ENCODE measurements at regions not wholly inside any gene's neighbourhood (a gene's known extent, or its start where the extent isn't known, plus 50 kb on each side); places are given as distances from the start of the nearest gene placed in this dataset.
"Not testable (repeated sequence)": the region's sequence is repeated elsewhere in the genome, so short reads cannot be mapped to it uniquely, and the experiment has no call there.

DNA sequence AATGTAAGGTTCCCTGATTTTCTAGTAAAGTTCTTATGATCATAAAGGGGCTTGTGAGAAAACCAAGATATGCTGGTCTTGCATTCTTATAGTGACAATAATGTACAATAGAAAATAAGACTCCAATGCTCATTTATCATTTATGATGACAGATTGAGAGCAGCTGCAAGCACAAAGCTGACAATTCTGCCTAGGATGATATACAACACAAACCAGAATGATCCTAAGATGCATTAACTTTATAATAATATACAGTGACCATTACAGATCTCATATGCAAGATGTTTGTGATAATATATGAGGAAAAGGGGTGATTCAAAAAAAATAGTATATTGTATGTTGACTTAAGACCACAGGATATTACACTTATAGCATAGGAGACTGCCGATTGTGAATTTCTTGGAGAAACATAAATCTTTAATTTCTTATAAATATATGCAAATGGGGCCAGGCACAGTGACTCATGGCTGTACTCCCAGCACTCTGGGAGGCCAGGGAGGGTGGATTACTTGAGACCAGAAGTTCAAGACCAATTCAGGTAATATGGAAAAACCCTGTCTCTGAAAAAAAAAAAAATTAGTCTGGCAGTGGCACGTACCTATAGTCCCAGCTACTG is 387.0 kb downstream of the ZBBX start:
- no peak for DNase-seq

DNA sequence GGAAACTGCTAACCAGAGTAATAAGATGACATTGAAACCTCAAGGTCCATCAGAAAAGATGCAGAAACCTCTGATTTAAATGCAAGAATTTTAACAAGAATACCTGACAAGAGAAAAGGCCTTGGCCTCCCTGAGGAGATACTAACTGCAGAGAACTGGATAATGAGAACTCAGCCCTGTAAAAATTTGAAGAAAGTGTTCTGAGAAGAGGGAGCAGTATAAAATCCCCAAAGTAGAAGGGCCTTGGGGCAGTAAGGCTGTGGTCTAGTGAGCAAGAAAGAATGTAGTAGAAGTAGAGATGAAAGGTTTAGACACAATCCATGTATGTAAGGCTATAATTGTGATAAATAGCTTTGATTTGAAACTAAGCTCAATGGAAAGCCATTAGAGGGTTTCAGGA is 394.1 kb downstream of the ZBBX start:
- DNase-seq = no peak

DNA sequence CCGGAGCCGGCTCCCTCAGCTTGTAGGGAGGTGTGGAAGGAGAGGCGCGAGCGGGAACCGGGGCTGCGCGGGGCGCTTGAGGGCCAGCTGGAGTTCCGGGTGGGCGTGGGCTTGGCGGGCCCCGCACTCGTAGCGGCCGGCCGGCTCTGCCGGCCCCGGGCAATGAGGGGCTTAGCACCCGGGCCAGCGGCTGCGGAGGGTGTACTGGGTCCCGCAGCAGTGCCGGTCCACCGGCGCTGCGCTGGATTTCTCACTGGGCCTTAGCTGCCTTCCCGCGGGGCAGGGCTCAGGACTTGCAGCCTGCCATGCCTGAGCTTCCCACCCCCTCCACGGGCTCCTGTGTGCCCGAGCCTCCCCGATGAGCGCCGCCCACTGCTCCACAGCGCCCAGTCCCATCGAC is 404.3 kb downstream of the ZBBX start:
- DNase-seq = not testable (repeated sequence)

DNA sequence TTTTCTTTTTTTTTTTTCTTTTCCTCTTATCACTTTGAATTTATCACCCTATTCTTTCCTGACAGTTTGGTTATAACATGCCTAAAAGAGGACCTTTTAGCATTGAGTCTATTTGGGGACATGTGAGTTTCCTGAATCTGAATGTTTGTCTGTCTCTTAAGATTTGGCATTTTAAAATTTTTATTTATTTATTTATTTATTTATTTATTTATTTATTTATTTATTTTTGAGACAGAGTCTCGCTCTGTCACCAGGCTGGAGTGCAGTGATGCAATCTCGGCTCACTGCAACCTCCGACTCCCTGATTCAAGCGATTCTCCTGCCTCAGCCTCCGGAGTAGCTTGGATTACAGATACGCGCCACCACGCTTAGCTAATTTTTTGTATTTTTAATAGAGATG is 412.4 kb downstream of the ZBBX start:
- DNase-seq = not testable (repeated sequence)

DNA sequence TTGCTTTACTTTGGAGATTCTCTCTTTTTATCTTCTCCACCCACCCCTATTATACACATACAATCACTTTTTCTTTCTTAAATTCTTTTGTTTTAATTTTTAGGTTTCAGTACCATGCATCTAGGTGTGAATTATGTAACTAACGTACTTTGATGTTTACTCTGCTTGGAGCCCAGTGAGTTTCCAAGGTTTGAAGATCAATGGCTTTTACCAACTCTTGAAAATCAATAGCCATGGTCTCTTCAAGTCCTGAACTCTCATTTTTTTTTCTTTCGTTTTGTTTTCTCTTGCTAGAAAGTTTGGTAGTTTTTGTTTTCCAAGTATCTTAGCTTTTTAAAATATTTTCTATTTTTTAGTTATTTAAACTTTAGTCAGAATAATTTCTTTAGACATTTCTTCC is 417.2 kb downstream of the ZBBX start:
- DNase-seq = no peak

DNA sequence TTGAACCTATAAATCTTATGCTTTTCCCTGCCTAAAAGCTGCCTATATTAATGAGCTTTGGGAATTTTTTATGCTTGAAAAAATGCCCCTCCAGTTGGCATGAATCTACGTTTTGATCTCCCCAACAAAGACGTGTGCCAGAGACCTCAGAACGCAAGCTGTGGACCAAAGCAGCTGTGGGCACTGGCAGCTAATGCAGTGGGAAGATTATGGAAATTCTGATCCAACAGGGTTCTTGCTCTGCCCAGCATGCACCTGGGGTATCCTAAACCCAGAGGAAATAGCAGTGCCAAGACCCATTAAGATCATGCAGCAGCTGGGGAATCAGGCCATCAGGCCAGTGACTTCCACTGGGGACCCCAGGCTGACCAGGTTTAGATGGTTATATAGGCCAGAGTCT is 423.0 kb downstream of the ZBBX start:
- no peak for DNase-seq

DNA sequence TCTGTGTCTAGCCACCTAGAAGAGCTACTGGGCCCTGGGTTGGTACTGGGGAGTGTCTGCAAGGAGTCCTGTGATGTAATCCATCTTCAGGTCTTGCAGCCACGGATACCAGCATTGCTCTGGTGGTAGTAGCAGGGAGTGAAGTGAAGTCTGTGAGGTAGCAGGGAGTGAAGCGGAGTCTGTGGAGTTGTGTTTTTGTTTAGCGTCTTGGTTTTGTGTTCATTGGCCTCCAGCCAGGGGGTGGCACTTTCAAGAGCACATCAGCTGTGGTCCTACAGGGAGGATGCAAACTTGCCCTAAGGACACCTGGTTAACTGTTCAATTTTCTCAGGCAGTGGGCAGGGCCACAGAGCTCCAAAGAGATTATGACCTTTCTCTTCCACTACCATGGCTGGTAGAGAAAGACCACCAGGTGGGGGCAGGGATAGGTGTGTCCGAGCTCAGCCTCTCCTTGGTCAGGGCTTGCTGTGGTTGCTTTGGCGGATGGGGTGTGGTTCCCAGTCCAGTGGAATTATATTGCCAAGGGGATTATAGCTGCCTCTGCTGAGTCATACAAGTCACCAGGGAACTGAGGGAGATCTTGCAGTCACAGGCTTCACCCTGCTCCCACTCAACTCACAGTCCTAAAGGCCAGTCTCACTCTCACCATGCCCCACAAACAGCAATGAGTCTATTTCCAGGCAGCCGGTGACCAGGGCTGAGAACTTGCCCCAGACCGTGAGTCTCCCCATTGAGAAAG is 424.7 kb downstream of the ZBBX start:
- DNase-seq = no peak

DNA sequence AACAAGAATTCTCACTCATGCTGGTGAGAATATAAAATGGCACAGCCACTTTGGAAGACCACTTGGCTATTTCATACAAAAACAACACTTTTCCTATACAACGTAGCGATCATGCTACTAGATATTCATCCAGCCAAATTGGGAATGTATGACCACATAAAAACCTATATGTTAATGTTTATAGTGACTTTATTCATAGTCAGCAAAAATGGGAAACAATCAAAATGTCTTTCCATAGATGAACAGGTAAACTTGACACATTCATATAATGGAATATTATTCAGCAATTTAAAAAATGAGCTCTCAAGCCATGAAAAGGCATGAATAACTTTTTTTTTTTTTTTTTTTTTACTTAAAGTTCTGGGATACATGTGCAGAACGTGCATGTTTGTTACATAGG is 445.2 kb downstream of the ZBBX start:
- DNase-seq = no peak

DNA sequence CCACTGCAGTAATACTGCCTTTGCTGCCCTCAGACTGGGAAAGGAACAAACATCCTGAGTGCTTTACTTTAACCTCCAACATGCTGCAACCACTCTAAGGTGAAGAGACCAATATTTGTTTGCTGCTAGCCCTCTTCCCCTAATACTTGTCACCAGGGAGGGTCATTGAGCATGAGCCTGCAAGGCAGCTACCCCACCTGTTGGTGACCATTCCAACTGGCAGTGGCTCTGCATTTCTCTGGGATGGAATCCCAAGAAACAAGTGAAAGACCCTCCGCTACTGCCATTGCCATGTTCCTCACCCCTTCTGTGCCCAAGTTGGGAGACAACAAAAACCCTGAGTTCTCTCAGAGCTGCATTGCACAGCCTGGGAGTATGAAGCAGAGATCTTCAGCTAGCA is 462.7 kb downstream of the ZBBX start:
- DNase-seq = no peak

DNA sequence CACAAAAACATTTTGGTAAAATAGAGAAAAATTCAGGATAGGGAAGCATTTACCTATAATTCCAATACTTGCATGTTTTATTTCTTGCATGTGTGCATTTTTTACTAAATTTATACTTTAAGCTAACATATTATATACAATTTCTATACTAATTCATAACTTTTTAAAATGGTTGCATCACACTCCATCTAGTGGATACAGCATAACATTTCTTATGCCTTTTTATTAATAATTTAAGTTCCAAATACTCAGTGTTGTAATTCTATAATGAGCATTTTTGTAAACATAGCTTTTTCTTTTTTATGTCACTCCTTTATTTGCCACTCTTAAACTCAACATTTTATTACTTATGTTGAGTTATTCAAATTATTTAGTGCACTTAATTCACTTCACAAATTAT is 477.7 kb downstream of the ZBBX start:
- no peak for DNase-seq

DNA sequence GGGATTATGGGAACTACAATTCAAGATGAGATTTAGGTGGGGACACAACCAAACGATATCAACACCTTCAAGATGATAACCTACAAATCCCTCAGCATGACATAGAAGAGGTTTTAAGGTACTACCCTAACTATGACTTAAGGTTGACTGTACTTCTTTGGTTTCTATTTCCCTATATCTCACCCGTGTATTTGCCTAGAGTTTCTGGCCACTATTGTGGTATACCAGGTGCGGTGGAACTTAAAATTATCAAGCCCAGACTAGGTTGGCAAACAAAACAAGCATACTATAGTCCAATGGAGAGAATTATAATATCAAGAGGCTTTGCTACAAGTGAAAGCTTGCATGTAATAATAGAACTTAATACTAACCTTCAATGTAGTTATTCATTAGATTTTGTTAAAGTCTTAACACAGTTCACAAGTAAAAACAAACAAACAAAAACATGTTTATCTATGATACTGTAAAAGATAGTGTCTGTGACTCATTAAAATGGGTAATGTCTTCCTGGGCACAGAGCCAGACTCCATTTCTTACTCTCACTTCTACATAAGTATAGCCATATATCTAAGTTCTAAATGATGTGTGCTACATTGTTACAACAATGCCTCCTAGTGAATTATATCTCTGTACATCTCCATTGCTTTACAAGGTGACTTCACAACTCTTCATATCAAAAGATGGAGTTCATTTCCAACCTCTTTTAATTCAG is 479.1 kb downstream of the ZBBX start:
- DNase-seq = no peak

DNA sequence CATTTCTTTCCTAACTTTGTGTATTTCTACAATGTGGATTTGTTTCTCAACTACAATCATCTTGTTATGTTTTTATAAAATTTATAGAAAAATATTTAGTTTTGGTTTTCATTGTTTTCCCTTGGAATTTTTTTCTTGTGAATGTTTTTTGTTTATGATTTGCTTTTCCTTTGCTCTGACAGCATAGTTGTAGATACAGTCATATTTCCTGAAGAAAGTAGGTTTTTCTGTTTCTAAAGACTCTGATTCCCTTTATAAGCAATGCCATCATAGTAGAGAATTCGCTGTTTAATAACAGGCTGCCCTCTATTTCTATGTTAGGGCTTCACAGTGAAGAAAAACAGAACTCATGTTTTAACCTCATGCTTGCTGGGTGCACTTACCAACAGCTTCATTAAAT is 482.3 kb downstream of the ZBBX start:
- DNase-seq = no peak

DNA sequence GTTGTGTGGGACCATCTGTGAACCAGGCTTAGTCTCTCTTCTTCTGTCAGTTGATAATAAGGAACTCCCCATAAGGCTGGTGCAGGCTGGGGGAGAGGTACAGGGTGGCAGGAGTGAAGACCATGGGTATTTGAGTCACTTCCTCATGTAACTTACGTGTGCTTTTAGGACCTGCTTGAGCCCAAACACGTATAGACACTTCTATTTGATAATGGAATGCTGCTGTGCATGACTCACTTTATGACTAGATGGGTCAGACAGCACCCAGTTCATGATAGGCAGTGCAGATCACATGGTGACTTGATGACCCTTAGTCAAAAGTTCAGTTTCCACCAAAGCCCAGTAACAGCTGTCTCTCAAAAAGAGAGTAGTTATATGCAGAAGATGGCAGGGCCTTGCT is 490.9 kb downstream of the ZBBX start:
- no peak for DNase-seq

DNA sequence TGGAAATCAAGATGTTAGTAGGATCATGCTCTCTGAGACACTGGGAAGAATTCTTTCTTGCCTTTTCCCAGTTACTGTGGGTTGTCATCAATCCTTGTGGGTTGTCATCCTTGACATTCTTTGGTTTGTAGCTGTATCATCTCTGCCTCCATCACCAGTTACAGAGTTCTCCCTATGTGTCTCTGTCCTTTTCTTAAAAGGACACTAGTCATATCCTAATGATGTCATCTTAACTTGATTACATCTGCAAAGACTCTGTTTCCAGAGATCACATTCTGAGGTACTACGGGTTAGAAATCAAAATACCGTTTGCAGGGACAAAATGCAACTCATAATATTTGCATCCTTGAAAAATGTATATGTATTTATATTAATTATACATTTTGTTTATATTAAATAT is 500.4 kb downstream of the ZBBX start:
- DNase-seq = no peak

DNA sequence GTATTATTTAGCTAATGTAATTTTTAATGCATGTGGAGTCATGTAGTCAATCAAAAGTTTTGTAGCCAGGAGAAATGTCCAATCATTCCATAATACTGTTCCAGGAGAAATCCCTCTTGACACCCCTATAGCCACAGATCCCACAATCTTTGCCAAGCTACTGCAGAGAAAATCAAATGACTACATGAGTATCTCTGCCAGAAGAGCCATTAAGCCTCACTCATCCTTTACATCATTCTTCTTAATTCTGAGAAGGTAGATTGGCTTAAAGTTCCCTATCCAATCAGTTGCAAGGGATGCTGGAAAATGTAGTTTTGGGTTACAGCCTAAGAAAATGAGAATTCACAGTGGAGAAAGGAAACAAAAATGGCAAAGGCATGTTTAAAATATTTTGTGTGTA is 502.1 kb downstream of the ZBBX start:
- DNase-seq = no peak

DNA sequence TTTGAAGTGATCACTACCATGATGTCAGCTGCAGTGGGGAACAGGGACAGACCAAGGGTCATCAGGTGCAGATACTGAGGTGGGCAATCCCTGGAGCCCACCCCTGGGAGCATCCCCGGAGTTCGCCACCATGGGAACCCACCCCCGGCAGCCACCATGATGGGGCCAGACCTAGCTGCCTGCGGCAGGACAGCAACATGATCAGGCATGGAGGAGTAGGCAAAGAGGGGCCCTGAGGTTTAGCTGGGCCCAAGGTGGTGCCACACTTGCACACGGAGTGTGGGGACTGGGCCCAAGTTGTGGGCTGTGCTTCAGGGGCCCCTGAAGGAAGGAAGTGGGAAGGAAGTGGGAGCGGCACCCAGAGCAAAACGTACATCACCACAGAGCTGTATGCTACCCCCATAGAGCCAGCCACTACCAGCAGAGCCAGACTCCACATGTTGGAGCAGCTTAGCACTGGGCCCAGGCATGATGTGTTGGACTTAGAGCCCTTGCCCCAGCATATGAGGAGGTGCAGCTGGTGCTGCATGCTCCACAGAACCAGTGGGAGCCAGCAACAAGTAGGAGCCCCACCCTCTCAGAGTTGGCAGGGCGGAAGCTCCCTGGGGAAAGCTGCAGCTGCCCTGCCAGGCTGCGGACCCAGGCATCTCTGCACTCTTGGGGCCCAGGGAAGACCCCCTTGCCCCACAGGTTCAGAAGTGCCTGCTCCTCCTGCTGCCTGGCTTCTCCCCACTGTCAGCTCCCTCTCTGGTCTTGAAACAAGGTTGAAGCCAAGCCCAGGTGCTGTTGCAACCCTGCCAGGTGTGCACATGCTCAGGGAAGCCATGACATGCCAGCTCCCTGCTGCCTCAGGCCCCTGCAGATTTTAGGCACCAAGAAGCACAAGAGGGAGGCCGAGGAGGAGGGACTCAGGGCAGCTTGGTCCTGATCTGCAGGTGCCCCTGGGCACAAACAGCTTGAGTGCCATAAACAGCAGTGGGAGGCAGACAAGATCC is 515.3 kb downstream of the ZBBX start:
- DNase-seq = no peak

DNA sequence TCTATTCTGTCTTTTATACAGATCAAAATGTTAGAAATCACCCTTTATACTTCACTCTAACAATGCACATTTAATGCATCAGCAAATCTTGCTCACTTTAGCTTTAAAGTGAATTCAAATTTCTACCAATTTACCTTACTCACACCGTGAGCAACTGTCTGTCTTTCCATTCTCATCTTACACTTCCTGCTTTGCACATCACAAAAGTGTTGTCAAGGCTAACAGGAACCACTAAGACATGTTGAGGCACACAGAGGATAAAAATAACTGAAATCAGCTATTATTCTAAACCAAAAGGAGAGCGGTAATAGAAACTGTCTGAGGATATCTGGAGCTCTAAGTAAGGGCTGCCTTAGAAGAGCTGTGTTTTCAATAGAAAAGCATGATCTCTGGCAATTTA is 519.9 kb downstream of the ZBBX start:
- DNase-seq = no peak

DNA sequence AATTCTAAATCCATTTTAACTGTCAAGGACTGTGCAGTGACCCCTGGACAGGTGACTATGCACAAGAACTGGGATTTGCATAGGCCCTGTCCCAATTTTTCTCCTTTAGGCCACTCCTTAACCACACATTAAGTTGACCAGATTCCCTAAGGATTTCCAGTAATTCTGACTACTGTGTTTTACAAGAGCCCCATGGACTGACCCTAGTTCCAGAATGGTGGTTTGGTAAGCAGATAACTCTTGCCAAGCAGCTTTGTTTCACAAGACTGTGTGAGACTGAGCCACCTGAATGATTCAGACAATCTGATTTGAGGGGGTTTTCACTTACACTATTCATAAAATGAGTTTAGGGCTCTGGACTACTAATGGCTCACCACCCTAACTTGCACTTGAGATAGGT is 535.8 kb downstream of the ZBBX start:
- no peak for DNase-seq

DNA sequence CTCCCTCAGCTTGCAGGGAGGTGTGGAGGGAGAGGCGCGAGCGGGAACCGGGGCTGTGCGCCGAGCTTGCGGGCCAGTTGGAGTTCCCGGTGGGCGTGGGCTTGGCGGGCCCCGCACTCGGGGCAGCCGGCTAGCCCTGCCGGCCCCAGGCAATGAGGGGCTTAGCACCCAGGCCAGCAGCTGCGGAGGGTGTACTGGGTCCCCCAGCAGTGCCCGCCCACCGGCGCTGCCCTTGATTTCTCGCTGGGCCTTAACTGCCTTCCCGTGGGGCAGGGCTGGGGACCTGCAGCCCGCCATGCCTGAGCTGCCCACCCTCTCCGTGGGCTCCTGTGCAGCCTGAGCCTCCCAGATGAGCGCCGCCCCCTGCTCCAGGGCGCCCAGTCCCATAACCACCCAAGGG is 537.3 kb downstream of the ZBBX start:
- DNase-seq = not testable (repeated sequence)

DNA sequence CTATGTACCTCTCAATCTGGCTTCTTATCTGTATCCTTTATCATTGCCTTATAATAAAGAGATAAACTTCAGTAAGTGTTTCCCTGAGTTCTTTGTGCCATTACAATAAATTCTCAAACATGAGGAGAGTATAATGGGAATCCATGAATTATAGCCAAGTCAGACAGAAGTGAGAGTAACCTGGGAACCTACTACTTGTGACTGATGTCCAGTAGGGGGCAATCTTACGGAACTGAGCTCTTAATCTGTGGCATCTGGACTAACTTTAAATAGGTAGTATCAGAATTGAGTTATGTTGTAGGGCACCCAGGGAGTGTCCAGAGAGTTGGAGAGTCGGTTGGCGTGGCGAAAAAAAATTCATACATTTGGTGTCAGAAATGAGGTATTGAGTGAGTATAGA is 542.6 kb downstream of the ZBBX start:
- no peak for DNase-seq

DNA sequence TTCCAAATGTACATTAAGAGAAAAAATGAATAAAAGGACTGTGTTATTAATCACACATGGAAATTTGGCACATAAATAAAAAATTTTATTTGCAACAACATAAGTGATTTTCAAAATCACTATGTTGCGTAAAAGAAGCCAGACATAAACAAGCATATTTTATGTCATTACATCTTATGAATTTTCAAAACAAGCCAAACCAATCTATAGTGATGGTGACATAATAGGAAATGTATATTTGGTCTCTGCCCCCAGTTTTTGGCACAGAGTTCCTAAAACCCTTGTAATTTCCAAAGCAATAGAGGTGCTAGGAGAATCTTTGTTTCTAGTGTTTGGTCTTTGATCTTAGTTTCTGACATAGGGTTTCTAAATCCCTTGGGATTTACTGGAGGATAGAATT is 543.3 kb downstream of the ZBBX start:
- no peak for DNase-seq

DNA sequence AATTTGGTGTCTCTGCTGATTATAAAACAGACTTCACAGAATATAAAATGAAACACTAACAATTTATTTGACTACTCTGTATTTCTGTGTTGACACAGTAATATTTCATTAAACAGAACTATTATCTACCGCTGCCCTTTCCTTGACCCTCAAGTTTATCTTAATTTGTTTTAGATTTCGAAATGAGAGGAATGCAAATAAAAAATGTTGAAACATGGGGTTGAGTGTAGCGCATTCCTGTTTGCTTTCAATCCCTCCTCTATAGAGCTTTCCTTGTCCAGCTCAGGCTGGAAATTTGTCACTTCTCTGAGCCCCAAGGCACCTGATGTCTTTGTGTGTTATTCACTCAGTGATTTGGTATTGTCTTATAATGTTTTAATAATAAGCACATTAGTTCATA is 550.2 kb downstream of the ZBBX start:
- DNase-seq = no peak

DNA sequence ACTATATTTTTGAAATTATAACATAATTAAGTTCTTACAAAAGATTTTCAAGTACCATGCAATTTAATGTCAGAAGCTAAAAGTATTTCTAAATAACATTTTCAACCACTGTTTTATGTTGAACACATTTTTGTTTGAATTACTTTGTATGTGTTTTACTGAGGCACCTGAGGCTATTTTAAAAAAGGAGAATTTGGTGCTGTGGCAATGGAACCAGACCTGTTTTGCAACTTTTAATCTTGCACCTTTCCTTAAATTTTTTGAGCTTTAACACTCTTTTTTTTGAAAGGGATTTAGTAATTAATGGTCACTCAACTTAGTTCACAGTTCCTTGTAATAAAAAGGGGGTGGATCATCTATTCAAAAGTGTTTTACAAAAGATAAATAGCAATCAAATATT is 561.6 kb downstream of the ZBBX start:
- no peak for DNase-seq
